ENCODE measurements at regions not wholly inside any gene's neighbourhood (a gene's known extent, or its start where the extent isn't known, plus 50 kb on each side); places are given as distances from the start of the nearest gene placed in this dataset.
"Not testable (repeated sequence)": the region's sequence is repeated elsewhere in the genome, so short reads cannot be mapped to it uniquely, and the experiment has no call there.

DNA sequence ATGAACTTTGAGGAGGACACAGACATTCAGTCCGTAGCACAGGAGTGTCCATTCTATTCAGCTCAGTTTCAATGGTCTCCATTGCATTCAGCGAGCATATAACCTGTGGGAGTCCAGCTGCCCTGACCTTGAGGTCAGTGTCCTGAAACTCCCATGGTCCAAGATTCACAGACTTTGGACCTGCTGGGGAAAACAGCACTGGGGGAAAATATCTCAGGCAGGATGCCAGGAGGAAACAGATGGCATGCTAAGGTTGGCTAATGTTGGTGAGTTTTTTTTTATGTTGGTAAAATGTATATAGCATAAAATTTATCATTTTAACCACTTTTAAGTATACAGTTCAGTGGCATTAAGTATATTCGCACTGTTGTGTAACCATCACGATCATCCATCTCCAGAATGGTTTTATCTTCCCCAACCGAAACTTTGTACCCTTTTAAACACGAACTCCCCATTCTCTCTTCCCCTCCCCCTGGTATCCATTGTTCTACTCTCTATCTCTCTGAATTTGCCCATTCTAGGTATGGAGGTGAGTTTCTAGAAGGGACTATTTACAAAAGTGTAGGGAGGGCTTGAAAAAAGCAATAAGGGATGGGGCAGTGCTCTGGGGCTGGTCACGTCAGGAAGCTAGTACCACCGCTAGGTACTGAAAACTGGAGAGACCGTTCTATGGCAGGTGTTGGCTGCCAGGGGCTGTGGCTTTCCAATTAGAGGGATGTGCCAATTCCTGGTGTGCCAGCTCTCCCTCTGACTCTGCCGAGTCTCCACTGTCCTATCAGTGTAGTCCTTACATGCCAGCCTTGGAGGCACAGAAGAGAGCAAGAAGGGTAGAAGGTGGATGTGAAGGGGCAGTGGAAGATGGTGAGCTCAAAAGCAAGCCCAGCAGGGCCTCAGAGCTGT lies 85.3 kb downstream of the FOXD2 start:
- DNase-seq (ENCODE audit: low spot score) = no peak

DNA sequence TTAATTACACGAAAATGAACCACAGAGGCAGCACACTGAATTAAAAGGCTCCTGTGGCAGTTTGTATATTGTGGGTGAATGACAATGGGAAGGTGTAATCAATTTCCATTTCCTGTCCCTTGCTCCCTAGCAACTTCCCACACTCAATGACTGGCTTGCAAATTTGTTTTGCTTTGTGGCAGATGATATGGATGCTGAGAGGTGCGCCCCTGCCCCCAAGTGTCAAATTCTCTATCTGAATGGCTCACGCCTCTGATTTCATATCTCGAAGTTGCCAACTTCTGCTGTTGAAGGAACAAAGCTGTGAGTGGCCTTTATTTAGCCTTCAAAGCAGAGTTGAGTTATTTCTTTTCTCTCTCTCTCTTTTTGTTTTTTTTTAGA lies 86.0 kb downstream of the FOXD2 start:
- DNase-seq (ENCODE audit: low spot score) = peak; percentile 25

DNA sequence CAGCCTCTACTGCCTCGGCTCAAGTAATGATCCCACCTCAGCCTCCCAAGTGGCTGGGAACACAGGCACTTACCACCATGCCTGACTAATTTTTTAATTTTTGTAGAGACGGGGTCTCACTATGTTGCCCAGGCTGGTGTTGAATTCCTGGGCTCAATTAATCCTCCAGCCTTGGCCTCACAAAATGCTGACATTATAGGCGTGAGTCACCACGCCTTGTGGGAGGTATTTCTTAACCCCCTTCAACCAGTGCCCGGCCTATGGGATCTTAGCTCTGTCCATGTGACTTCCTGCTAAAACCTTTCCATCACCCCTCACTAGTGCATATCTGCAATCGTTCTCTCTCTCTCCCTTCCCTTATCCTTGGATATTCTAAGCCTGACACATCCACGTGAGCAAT lies 86.4 kb downstream of the FOXD2 start:
- DNase-seq (ENCODE audit: low spot score) = no peak

DNA sequence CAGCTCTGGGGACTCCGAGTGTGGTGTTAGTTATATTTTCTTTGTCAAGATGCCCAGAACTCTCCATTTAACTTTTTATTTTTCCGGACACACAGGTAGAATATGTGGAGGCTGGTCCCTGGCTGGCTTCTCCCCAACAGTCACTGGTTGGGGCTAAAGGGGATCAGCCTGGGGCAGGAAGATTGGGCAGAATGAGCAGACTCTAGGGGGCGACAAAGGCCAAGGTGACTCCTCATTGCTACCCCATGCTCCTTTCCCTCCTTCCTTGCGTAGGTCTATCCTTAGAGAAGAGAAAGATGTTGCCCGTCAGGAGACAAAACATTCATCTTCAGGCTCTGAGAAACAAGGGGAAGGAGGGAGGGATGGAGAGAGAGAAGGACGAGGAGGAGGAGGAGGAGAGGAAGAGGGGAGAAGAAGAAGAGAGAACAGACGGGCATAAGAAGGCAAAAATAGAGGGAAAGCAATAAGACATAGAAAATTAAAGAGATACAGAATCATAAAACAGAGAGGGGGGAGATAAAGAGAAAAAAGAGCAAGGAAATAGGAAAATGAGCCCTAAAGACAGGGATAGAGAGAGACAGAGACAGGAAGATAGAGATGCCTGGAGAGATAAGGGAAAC lies 89.9 kb downstream of the FOXD2 start:
- DNase-seq (ENCODE audit: low spot score) = no peak

DNA sequence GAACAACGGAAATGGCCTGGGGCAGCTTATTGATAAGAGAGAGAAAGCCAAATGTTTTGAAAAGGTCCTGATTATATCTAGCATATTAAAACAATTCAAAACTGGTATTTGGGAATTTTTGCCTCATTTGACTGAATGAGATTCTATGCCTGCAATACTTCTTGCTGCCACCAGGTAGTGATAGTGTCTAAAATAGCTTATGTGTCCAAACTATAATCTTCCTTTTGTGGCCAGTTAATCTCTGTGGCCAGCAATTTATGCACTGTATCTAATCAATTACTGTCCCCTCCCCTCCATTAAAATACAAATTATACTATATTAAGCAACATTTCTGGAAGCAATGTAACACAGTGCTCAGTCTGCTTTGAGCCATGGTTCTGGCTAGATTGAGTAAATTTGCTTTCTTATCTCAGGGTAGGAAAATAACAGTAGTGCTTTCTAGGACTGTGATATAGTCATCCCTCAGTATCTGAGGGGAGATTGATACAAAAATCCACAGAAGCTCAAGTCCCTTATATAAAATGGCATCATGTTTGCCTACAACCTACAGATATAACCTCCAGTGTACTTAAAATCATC lies 91.8 kb downstream of the FOXD2 start:
- DNase-seq (ENCODE audit: low spot score) = no peak

DNA sequence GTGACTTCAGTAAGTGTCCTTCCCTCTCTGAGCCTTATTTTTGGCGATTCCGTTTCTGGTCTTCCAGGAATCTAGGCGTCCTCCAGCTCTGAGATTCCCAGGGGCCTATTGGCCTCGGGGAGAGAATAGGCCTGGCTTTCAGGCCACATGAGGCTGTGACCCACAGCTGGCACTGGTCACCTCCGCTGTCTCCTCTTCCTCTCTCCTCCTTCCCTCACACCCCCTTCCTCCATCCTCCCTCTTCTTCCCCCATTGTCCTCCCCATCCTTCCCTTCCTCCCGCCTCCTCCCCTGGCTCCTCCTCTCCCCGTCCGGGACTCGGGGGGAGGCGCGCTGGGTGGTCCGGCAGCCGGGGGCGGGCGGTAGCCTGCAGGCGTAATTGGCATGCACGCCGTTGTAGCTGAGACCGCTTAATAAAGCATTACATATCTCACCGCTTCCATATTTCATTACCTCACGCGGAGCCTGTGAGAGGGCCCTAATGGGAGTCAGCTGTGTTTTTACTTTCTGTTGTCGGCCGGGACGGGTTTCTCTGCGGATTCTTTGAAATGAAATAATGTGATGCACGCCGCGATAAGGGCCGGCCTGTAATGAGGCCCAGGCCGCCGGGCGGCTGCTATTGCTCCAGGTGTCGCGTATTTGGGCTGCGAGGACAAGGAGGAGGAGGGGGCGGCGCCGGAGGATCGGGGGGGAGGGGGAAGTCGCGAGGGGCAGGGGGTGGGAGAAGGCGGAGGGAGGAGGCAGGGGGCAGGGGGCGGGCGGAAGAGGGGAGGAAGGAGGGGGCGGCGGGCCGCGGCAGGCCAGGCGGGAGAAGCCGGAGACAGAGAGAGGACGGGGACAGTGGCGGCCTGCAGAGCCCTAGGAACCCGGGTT lies 95.3 kb downstream of the FOXD2 start:
- peak; percentile 85 for DNase-seq (ENCODE audit: low spot score)

DNA sequence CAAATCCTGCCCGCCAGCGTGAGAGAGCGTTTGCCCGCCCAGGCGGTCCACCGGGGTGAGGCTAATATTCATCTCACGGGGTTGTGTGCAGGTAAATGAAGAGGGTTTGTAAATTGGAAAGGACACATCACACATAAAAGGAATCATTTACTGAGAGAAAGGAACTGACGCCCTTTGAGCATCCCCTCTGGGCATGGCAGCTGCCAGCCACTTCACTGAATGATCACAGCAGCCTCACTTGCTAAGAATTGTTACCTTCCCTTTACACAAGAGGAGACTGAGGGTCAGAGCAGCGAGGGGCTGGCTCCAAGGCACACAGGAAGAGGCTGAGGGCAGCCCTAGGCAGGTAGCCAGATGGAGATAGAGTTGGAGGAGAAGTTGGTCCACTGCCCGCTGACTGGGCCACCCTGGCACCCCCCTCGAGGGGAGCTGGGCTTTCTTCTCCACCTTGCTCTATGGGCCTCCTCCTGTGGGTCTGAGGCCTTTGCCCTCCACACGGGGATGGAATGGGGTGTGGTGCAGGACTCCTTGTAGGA lies 96.0 kb downstream of the FOXD2 start:
- no peak for DNase-seq (ENCODE audit: low spot score)

DNA sequence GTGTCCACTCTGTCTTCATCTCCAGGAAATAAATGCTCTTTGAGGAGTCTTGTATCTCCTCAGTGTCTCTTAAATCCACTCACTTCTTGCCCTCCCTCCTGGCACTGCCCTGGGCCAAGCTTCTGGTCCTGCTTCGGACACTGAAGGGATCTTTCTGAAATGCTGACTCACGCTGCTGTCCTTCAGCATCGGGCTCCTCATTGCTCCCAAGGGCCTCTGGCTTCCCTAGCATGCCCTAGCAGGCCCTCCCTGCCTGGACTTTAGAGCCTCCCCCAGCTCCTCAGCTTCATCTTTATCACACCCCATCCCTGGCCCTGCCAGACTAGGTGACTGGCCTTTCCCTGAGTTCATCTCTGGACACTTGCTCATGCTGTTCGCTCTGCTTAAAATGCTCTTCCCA lies 96.6 kb downstream of the FOXD2 start:
- no peak for DNase-seq (ENCODE audit: low spot score)

DNA sequence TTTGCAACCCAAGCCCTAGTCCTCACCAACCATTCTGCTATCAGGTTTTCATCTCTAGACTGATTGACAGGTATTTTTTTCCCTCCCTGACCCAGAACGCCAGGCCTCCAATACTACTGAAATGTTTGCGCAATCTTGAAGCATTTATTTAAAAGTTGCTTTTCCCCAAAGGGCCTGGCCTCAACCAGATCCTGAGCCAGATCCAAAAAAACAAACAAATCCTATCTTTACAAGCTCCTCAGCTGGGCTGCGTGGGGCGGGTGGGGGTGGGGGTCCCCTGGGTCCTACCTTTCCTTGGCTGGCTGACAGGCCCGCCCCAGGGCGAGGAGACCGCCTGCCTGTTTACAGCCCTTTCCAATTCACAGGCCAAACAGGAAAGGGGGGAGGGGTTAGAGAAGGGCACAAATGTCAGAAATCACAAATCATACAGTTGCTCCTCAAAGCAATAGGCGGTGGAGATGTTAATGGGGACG lies 98.8 kb downstream of the FOXD2 start:
- DNase-seq (ENCODE audit: low spot score) = no peak

DNA sequence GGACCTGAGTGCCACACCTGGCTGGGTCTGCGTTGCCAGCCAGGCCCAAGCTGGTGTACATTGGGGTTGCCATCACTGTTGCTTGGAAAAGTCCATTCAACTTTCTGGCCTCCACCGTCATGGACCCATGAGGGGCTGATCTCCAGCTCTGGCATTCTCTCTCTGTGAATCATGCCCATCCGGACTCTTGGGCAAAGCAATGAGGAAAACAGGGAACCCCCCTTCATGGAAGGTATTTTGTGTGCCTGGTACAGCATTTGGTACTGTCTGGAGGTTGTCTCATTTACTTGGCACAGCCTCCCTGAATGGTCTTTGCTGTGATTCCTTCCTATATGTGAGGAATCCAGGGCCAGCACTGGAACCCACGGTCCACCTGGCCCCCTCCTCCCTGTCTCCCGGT lies 99.4 kb downstream of the FOXD2 start:
- no peak for DNase-seq (ENCODE audit: low spot score)

DNA sequence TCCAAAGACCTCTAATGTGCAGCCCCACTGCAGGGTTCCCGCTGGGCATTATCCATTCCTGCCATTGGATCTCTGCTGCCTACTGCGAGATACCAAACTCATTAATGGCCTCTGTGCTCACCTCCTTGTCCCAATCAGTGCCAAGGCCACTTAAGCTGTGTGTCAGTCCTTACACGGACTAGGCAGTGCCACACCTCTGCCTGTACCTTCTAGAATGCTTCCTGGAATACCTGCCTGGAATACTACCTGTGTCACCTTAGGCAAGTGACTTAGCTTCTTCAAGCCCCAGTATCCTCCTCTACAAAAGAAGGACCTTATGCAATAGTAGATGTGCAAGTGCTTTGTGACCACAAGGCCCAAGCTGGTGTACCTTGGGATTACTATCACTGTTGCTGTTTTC lies 100.1 kb downstream of the FOXD2 start:
- no peak for DNase-seq (ENCODE audit: low spot score)

DNA sequence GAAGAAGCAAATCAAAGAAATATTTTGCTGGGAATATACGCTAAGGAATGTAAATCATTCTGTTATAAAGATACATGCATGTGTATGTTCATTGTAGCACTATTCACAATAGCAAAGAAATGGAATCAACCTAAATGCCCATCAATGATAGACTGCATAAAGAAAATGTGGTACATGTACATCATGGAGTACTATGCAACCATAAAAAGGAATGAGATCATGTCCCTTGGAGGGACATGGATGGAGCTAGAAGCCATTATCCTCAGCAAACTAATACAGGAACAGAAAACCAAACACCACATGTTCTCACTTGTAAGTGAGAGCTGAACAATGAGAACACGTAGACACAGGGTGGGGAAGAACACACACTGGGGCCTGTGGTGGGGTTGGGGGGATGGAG lies 100.7 kb downstream of the FOXD2 start:
- DNase-seq (ENCODE audit: low spot score) = not testable (repeated sequence)

DNA sequence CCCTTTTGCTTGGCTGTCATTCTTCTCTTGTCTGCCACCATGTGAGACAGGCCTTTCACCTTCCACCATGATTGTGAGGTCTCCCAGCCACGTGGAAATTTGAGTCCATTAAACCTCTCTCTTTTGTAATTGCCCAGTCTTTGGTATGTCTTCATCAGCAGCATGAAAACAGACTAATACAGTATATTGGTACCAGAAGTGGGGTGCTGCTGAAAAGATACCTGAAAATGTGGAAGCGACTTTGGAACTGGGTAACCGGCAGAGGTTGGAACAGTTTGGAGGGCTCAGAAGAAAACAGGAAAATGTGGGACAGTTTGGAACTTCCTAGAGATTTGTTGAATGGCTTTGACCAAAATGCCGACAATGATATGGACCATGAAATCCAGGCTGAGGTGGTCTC lies 103.9 kb downstream of the FOXD2 start:
- DNase-seq (ENCODE audit: low spot score) = not testable (repeated sequence)

DNA sequence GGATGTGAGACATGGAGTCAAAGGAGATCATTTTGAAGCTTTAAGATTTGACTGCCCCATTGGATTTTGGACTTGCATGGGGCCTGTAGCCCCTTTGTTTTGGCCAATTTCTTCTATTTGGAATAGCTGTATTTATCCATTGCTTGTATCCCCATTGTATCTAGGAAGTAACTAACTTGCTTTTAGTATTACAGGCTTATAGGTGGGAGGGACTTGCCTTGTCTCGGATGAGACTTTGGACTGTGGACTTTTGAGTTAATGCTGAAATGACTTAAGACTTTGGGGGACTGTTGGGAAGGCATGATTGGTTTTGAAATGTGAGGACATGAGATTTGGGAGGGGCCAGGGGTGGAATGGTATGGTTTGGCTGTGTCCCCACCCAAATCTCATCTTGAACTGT lies 105.2 kb downstream of the FOXD2 start:
- not testable (repeated sequence) for DNase-seq (ENCODE audit: low spot score)

DNA sequence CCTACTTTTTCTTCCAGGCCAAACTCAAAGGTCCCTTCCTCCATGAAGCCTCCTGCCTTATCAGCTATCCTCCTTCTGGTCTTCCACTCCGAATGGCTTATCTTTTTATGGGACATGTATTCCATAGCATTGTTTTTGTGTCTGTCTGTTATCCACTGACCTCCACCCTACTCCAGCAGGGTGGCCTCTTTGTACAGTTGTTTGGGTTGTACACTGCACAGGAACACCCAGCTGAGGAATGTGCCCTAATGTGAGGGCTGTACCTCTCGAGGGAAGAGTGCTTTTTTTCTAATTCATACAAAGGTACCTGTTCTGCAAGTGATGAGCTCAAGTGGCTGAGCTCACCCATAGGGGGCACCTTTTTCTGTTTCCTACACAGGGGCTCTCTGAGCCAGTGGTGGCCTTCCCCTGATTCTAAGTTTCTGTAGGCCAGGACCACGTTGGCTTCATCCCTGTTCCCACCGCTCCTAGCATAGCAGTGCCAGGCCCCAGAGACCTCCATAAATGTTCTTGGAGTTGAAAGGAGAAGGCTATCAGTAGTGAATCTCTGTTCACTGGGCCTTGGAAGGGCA lies 108.2 kb downstream of the FOXD2 start:
- no peak for DNase-seq (ENCODE audit: low spot score)

DNA sequence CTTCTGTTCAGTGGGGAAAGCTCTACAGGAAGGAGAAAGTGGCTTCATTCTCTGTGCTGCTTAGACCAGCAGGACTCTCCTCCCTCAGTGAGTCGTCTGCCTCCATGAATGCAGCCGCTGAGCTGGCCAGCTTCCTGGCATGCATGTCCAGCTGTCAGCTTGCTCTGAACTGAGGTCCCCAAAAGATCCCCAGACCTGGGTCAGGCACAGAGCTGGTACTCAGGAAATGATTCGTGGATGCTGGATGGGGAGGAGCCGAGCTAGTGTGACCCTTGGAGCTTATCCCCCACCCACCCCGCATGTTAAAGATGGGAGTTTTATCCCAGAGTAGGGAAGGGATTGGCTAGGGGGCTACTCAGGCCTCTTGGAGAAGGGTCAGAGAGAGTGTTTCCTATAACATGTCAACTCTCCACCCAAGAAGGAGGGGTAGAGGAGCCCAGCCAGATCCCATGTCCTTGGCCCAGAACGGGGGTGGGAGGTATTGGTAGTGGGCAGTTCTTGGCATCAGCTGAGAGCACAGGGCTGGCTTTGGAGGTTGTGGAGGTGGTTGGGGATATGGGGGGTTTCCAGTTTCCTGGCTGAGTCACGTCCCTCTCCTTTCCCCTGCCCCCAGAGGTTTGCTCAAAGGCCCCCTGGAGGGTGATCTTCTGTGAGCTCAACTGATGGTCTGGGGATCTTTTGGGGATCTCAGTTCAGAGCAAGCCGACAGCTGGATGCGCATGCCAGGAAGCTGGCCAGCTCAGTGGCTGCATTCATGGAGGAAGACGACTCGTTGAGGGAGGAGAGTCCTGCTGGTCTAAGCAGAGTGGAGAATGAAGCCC lies 110.1 kb downstream of the FOXD2 start:
- no peak for DNase-seq (ENCODE audit: low spot score)

DNA sequence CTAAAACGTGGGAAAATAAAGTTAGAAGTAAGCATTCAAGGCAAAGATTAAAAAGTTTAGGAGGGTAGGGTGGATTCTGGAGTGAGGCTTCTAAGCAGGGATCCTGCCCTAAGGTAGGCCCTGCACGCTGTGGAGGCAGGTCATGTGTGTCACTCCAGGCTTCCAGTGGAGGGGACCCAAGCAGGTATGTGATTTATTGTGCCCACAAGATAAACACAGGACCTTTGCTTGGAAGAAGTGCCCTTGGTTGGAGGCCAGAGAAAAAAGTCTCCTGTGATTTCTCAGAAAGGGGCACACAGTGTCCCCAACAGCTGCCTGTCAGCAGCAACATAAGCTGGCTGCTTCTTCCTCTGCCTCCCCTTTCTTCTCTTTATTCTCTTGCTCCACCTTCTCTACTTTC lies 110.8 kb downstream of the FOXD2 start:
- no peak for DNase-seq (ENCODE audit: low spot score)

DNA sequence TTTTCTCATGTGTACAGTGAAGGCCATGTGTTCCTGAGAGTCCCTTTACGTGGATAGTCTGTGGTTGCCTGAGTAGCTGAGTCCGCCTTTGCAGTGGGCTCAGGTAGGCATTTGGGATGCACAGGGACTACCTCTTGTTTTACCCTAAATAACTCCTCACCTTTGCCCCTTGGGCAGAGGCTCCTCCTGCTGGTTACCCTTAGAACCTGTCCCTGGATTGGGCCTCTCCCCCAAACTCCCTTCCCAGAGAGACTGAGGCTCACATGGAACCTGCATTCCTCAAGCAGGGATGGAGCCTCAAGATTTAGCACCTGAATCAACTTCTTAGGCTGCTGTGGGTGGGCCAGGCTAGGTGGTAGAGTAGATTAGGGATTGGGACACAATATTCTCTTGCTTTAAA lies 111.7 kb downstream of the FOXD2 start:
- no peak for DNase-seq (ENCODE audit: low spot score)

DNA sequence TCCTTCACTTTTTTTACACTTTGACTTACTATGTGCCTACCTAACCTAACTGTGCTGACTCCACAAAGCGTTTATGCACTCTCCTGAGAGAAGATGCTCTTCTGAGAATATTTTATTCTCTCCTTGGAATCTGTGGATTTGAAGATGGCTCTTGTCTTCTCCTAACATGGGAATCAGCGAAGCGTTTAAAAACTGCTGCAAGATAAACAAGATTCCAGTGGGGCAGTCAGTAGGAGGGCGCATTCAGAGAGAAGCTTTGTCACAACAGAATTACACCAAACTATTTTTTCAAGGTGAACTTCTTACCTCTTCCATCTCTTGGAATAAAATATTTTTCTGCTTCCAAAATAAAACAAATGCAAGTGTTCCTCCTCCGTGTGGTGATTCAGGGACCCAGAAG lies 113.1 kb downstream of the FOXD2 start:
- no peak for DNase-seq (ENCODE audit: low spot score)

DNA sequence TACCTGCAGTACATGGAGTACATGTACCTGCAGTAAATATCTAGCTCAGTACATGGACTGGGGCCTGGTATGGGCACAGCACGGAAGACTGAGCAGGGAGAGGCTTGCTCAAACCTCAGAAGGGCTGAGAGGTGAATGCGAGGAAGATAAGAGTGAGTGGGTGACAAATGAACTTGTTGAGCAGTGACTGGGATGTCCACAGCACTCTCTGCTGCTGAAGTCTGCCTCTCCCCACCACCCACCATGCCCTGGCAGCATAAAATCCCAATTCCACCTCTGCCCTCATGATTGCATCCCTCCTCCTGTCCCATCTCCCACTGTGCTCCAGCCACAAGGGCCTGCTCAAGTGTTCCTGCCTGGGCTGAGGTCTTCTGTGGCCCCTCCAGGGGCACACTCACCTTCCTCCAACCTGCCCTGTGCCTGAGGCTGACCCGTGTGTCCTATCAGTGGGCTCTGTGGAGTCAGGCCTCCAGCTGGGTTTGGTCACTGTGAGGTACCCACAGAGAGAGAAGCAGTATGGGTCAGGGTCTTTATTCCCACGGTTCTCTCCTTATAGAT lies 114.2 kb downstream of the FOXD2 start:
- DNase-seq (ENCODE audit: low spot score) = no peak

Measured in left forelimb (tissue), 1 donor.